T-helper 22 cell (primary cell): ENCODE measurements at regions not wholly inside any gene's neighbourhood (a gene's known extent, or its start where the extent isn't known, plus 50 kb on each side); places are given as distances from the start of the nearest gene placed in this dataset.
"Not testable (repeated sequence)": the region's sequence is repeated elsewhere in the genome, so short reads cannot be mapped to it uniquely, and the experiment has no call there.

ENCODE experiments used
- DNase-seq: peaks from one replicate; pipeline ENCODE4 v3.0.0-alpha.2; 2020; ENCODE audit warnings: low read depth

DNA sequence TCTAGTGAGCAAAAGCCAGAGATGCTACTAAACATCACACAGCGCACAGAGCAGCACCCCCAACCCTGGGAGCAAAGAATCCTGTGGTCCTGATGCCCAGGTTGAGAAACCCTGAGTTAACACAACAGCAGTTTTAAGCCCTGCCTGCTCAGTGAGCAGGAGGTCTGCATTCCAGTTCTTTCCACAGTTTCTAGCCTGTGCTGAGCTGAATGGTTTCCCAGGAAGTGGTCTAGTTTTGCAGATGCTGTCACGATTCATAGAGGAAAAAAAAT, 171.1 kb upstream of the PROK2 start:
- DNase-seq: no peak

DNA sequence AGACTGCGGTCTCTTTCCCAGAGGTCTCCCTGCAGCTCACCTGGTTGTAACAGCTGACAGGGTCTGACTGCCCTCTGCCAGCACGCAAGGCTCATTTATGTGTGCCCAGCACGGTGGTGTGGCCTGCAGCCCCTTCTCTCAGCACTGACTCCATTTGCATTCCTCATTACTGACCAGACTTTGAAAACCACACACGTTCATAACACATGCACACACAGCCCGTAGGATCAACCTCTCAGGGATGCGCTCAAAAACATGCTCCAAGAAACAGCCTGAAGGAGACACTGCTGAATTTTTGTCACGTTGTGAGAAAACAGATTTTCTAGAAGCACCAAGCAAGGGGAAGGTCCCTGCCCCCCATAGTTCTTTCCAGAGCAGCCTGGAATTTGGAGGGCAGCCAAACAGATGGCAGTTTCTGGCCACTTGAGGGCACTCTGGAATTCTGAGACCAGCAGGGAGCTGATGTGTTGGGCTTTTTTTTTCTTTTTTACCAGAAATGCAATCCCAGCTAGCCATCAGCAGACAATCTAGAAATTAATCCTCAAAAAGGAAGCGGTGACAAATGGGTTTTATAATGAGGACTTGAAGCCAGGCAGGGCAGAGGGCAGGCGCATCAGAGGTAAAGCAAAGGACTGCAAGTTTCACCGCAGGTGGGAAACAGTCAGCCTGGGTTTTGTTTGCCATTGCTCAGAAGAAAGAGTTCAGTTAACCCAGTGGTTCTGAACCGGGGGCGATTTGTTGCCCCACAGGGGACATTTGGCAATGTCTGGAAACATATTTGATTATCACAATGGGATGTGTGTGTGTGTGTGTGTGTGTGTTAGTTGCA, 170.5 kb upstream of the PROK2 start:
- no peak for DNase-seq

DNA sequence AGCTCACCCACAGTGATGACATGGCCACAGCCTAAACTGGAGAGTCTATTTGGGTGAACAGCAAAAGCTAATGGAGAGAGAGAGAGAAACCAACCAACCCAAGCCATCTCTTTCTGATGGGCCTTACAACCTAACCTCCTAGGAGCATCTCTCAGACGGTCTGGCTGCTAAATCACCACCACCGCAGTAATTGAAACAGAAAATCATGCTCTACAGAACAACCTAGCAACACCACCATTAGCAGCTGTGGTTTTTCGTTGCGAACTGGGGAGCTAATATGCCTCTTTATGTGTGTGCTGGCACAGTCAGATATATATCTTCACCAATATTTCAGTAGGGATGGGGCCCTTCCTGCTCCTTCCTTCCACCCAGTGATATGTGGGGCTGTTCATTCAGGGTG, 166.9 kb upstream of the PROK2 start:
- DNase-seq: no peak

DNA sequence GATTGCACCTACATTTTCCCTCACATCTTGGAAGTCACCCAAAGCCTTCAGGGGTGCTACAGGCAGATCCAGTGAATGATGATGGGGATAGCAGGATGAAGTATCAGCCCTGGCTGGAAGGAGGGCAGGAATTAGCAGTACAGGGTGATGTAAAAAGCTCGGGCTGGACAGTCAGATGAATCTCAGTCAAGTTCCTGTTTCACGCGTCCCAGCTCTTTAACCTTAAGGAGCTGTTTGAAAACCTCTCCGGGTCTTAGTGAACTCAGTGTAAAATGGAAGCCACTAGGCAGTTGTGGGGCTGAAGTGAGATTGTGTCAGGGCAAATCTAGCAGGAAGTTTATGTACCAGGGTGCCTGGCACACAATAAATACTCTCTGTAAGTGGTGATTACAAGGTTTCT, 166.4 kb upstream of the PROK2 start:
- DNase-seq: no peak

DNA sequence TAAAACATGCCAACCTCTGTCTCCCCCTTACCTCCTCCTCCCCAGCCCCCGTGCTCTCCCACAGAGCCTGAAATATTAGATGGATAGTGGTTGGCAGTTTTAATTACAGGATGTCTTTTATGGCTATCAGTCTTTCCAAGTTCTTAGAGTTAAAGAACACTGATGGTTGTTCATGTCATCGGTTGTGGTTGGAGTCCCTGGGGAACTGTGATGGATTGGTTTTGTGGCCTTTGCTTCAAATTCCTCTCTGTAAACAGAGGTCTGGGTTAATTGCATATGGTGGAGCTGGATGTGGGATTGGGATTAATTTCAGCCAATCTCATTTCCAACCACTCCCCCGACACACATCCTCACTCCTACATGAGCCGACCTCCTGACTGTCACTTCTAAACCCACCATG, 164.5 kb upstream of the PROK2 start:
- no peak for DNase-seq

DNA sequence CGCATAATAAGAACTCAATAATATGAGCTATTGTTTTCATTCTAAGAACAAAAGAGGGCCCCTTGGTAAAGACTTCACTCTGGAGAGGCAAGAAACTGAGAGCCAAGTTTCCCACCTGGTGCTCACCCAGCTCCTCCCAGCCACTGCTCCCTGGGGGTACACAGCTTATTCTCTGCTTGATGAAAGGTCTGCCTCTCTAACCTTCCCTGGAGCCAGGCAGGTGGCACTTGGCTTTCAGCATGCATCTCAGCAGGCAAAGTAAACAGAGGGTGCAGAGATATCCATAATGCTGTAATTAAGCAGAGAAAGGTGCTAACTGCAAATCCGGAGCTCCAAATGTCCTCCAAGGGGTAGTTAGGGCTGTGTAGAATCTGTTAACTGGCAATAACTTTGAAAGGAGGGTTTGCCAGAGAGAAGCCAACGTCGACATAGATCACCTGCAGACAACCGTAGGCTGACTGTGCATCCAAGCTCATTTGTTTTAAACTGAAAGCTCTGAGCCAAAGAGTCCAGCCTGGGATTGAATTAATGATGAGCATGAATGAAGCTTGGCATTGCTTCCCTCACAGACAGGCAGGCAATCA, 159.6 kb upstream of the PROK2 start:
- no peak for DNase-seq

DNA sequence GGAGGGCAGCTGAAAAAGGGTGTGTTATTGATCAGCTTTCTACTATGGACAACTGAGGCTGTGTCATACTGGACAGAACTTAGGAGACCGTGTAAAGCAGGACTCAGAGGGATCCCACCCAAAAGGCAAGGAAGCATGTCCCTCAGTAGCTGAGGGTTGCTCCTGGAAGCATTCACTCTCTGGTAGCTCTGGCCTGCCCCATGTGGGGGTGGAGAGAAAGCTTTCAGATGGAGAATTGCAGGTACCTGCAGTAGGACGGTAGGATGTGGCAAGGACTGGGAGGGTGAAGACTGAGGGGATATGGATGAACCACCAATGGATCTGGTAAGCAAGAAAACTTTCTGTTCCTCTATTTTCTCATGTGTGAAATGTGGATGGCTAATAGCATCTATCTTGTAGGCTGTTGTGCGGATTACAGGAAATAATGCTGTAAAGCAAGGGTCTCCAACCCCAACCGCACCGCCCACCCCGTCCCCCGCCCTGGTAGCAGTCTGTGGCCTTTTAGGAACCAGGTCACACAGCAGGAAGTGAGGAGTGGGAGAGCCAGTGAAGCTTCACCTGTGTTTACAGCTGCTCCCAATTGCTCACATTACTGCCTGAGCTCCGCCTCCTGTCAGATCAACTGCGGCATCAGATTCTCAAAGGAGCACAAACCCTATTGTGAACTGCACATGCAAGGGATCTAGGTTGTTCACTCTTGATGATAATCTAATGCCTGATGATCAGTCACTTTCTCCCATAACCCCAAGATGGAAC, 157.7 kb upstream of the PROK2 start:
- DNase-seq: no peak

DNA sequence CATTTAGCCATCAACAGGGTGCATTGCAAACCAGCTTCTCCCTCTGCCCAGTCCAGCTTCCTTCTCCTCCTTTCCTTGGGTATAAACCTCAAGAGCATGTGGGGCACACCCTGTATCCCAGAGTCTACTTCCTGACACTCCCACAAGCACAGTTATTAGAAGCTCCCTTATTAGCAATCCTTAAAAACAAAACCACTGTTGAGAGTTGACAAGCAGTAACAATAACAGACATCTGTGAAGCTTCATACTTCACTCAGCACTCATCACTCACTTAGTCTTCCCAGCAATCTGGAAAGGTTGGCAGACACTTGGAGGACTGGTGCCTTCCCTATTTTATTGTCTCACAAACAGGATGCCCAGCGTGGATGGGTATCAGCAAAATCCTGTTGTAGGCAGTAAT, 155.5 kb upstream of the PROK2 start:
- no peak for DNase-seq

DNA sequence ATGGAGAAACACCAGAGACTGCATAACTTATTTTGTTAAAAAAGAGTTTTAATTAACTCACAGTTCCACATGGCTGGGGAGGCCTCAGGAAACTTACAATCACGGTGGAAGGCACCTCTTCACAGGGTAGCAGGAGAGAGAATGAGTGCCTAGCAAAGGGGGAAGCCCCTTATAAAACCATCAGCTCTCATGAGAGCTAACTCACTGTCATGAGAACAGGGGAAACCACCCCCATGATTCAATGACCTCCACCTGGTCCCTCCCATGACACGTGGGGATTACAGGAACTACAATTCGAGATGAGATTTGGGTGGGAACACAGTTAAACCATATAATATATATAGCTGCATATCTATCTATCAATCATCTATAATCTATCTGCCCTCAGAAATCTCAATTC, 153.1 kb upstream of the PROK2 start:
- DNase-seq: not testable (repeated sequence)

DNA sequence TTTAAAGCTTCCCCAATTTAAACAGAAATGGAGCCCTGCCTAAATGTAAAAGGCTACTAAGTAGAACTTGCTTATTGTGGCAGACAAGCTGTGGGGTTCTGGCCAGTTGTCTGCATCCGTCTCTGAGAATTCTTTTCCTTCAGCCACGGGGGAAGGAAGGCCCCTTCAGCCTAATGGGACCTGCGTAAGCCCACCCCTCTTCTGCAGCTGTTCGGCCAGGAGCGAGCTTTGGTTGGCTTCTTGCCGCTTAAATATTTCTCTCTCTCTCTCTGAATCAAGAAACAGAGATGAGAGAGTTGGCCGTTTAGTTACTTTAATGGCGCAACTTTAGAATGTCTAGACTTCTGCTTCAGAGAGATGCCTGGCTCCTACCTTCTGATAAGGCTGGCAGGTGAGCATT, 151.7 kb upstream of the PROK2 start:
- no peak for DNase-seq

DNA sequence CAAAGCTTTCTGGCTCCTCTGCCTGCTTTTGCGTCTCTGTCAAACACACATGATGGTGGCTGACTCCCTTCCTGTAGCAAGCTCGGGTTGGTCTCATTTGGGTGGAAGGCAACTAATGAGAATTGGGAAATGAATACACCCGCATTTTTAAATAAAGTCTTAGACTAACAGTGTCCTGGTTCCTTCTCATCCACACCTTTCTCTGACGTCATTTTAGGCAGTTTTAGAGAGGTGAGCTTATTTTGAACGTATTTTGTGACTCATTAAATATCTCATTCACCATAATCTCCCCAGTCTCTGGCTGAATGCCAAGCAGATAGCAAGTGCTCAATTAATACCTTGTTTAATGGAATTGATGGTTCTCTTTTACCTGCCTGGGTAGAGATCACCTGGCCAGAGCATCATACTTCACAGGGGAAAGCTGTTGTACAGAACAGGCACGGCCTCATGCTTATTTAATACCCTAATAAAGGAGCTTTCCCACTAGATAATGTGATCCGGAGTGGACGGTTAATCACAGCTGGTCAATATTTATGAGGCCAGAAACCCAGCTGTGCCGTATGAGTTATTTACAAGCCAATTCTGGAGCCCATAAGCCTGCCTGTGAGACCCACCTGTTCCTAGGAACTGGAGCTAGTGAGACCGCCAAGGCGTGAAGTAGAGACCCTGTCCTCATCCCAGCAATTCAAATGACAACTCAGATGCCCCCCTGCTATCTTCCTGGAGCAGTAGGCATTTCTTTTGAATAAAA, 149.7 kb upstream of the PROK2 start:
- no peak for DNase-seq

DNA sequence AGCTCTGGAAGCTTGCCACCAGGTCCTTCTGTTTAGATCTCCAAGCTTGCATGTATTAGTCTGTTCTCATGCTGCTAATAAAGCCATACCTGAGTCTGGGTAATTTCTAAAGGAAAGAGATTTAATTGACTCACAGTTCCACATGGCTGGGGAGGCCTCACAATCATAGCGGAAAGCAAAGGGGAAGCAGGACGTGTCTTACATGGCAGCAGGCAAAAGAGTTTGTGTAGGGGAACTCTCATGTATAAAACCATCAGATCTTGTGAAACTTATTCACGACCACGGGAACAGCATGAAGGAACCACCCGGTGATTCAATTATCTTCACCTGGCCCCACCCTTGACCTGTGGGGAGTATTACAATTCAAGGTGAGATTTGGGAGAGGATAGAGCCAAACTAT, 147.0 kb upstream of the PROK2 start:
- DNase-seq: no peak

DNA sequence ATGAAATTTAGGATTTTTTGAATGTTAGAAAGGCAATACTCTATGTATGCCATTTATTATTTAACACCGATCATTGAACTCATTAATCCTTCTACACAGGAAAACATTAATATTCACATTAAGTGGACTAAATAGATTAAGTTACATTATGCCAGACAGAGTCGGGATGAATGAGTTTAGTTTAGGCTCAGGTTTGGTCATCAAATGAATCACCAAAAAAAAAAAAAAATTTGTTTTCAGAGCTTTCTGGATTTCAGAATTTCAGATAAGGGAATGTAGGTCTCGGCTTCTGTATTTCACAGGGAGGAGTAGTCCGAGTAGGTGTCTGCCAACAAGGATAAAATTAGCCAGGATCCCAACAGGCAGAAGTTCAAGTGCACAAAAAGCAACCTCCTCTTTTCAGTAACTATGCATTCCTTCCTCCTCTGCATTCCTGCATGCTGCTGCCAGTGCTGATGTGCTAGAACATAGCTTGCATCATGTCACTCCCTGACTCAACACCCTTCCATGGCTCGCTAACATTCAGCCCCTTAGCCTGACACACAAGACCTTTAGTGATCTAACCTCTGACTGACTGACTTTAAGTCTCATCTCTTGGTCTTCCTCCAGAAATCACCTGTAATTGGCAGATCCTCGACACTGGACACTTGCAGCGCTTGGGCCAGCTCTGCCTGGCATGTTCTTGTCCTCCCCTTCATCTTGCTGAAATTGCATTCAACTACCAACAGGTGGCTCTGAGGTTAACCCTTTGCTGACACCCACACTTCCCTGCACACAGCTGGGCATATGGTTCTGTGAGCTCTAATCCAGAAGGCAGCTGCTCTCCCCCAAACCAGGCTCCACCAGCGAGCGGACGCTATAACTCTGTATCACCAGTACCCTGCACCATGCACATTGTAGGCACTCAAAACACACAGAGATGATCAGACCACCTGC, 145.4 kb upstream of the PROK2 start:
- no peak for DNase-seq

DNA sequence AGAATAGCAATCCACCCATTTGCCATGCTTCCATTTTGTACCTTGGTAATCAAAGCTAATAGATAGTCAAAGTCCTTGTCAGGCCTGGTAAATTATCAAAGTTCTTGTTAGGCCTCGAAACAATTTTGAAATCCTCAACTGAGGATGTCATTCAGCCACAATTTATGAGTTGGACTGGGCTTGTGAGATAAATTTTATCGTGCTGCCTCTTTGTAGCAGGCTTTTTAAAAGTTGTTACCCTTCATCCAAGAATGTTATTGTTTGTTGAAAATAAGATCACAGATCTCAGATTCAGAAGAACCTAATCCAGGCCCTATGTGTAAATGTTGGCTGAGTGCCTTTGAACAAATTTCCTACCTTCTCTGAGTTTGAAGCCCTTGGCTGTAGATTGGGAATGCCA, 143.3 kb upstream of the PROK2 start:
- DNase-seq: no peak

DNA sequence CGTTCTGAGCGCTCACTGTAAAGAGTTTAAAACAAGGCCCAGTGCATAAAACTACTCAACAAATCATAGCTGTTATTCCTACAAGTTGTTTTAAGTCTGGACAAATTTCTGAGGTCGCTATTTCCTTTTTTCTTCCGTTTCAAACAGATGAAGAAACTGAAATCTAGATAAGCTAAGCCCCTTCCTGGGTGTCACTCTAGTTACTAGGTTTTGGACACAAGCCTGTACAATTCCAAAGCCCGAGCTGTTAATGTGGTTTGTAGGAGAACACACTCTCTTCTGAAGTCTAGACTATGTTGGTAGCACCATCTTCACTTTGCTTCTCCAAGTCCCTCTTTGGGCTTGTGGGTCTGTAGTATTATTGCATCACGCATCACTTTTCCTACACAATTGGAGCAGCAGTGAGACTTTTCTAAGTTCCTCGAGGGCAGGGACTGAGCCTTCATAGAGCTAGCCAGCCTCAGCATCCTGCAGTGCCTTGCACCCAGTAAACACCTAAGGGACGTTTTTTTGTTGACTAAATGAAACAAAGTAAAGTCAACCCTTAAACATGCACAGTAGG, 142.6 kb upstream of the PROK2 start:
- no peak for DNase-seq

DNA sequence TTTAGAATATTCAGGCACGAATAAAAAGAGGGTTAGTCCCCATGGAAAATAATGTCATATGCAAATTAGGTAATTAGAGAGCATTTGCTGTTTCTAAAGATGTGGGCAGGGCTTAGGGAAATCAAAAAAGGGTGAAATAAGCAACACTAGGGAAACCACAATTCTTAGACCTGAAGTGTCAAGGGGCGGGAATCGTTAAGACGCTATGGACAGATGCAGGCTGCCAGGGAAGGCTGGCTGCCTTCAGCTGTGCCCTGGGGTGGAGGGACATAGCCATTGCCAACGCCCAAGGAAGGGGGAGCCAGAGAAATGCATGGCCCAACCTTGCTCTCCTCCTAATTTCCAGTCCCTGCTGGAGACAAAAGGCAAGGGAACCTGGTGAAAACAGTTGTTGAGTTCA, 141.7 kb upstream of the PROK2 start:
- DNase-seq: no peak

DNA sequence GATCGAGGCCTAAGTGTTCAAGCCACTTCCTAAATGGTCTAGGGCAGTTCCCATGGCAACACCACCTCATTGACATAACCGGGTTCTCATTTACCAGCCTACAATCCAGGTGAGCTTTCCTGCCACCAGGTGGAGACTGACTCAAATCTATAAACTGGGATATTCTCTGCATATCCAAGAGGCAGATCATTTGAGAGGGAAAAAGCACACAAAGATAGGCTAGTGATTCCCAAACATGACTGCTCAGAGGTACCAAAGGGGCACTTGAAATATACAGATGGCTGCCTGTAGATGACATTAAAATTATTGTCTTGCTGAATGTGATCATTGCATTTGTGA, 141.3 kb upstream of the PROK2 start:
- DNase-seq: no peak

DNA sequence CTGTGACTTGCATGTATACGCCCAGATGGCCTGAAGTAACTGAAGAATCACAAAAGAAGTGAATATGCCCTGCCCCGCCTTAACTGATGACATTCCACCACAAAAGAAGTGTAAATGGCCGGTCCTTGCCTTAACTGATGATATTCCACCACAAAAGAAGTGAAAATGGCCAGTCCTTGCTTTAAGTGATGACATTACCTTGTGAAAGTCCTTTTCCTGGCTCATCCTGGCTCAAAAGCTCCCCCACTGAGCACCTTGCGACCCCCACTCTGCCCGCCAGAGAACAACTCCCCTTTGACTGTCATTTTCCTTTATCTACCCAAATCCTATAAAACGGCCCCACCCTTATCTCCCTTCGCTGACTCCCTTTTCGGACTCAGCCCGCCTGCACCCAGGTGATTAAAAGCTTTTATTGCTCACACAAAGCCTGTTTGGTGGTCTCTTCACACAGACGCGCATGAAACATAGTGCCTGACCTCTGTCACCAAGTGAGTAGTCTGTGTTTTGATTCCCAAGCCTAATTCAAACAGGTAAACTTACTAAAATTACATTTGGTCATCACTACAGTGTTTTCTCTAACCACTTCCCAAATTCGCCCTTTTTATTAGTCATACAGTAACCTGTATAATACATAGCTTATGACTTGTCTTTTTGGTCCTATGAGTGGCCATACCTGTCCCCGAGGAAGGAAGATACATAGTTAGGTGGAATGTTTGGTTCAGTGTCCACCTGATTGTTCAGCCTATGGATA, 140.7 kb upstream of the PROK2 start:
- DNase-seq: not testable (repeated sequence)

DNA sequence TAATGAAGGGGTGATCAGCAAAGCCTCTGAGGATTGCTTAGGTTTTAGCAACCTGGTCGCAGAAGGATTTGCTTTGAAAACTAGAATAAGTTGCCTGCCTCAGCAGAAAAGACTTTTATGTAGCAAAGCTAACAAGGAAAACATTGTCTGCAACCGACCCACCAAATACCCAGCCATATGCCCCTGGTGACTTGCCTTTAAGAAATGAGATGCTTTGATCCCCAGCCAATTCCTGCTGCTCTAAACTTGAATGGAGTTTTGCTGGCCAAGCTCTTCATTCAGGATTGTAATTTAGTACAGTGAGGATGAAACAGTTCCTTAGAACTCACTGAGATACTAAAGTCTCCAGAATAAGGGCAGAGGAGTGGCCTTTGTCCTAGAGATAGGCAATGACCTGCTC, 139.8 kb upstream of the PROK2 start:
- no peak for DNase-seq

DNA sequence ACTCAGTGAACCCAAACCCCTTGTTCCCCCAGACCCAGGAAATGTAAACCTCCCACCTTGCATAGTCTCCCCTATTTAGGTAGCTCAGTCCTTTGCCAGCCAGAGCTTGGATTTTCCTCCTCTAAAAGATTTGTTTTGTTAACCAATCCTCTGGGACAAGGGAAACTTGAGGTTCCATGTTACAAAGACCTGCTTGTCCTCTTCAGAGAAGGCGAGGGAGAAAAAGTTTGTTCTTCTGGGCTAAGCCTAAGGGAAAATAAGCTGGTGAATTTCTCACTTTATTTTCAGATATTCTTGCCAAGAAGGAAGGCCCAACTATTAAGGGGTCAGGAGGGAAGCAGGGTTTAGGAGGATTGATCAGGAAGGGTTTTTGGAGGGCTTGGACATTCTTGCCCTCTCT, 136.1 kb upstream of the PROK2 start:
- no peak for DNase-seq

DNA sequence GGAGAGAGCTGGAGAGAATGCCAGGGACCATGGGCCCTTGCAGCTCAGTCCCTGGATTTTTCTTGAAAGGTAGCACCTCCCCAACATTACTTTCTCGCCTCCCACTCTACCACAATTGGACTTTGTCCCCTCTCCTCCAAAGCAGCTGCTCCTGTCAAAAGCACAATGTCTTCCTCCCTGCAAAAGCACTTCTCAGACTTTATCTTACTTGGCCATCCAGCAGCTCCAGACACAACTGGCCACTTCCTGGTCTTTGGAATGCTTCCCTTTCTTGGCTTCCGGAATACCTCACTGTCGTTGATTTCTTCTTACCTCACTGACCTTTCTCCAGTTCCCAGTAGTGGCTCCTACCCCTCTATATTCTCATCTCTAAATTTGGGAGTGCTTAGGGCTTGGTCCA, 134.6 kb upstream of the PROK2 start:
- no peak for DNase-seq
